Keratinocyte (primary cell): ENCODE measurements at regions not wholly inside any gene's neighbourhood (a gene's known extent, or its start where the extent isn't known, plus 50 kb on each side); places are given as distances from the start of the nearest gene placed in this dataset.

ENCODE experiments used
- DNase-seq: peaks from one replicate; pipeline ENCODE4 v3.0.0-alpha.2; 2011; ENCODE audit warnings: low read depth, missing footprints, low spot score
- FAIRE-seq: peaks from 2 replicates; lab custom pipeline; 2011; peaks lifted over from hg19 to GRCh38; lab: Jason Lieb, UNC
- H2AFZ ChIP-seq: 2 replicates; pipeline ENCODE4 v1.6.0; 2012; ENCODE audit warnings: low read length, control low read depth, inconsistent platforms; ENCODE audit not compliant: control insufficient read depth
- H3K27ac ChIP-seq: 2 replicates; pipeline ENCODE4 v1.5.1; 2011; ENCODE audit warnings: low read length; ENCODE audit not compliant: control insufficient read depth, insufficient read depth
- H3K27me3 ChIP-seq: 3 replicates; pipeline ENCODE4 v1.6.0; 2011; ENCODE audit warnings: low read length; ENCODE audit not compliant: control insufficient read depth, insufficient read depth; ENCODE audit errors: extremely low read depth
- H3K36me3 ChIP-seq, 2 experiments: 2 replicates in 1 of 2; 3 replicates in 1 of 2; pipeline ENCODE4 v1.5.1; 2011; ENCODE audit warnings: low read length in 2 of 2, mild to moderate bottlenecking in 1 of 2; ENCODE audit not compliant: control insufficient read depth in 2 of 2, insufficient read depth in 2 of 2; ENCODE audit errors: extremely low read depth in 1 of 2
- H3K4me1 ChIP-seq: 3 replicates; pipeline ENCODE4 v1.5.1; 2011; ENCODE audit warnings: low read length; ENCODE audit not compliant: control insufficient read depth, insufficient read depth; ENCODE audit errors: extremely low read depth
- H3K4me2 ChIP-seq: 3 replicates; pipeline ENCODE4 v1.6.0; 2011; ENCODE audit warnings: low read depth, low read length; ENCODE audit not compliant: control insufficient read depth, insufficient read depth; ENCODE audit errors: extremely low read depth
- H3K4me3 ChIP-seq, 3 experiments: fragments of 200-600 bp in 1 of 3; sonication (generic) in 1 of 3; 2 replicates in 2 of 3; 3 replicates in 1 of 3; pipeline ENCODE4 v1.5.1; 2011 to 2016; ENCODE audit warnings: low read length in 3 of 3, mild to moderate bottlenecking in 3 of 3, control low read depth in 2 of 3, inconsistent platforms in 1 of 3, low read depth in 1 of 3, mixed read lengths in 1 of 3, mixed run types in 1 of 3, moderate library complexity in 1 of 3; ENCODE audit not compliant: control insufficient read depth in 2 of 3, insufficient read depth in 2 of 3; ENCODE audit errors: extremely low read depth in 1 of 3
- H3K79me2 ChIP-seq: 2 replicates; pipeline ENCODE4 v1.6.0; 2012; ENCODE audit warnings: low read length; ENCODE audit not compliant: control insufficient read depth, insufficient read depth
- H3K9ac ChIP-seq: 3 replicates; pipeline ENCODE4 v1.6.0; 2011; ENCODE audit warnings: low read length; ENCODE audit not compliant: control insufficient read depth, insufficient read depth; ENCODE audit errors: extremely low read depth
- H3K9me1 ChIP-seq: 3 replicates; pipeline ENCODE4 v1.6.0; 2011; ENCODE audit warnings: low read length; ENCODE audit not compliant: control insufficient read depth, insufficient read depth; ENCODE audit errors: extremely low read depth
- H3K9me3 ChIP-seq: 2 replicates; pipeline ENCODE4 v1.5.1; 2012; ENCODE audit warnings: low read depth, low read length; ENCODE audit not compliant: control insufficient read depth
- H4K20me1 ChIP-seq: 3 replicates; pipeline ENCODE4 v1.6.0; 2011; ENCODE audit warnings: low read length; ENCODE audit not compliant: control insufficient read depth, insufficient read depth; ENCODE audit errors: extremely low read depth
- CTCF ChIP-seq, 3 experiments: IDR thresholded peaks in 1 of 3; conservative IDR thresholded peaks in 1 of 3; optimal IDR thresholded peaks in 1 of 3; 2 replicates in 2 of 3; 3 replicates in 1 of 3; pipeline versions ENCODE3 to v1.5.1; 2011; ENCODE audit warnings: low read length in 3 of 3, mild to moderate bottlenecking in 3 of 3, moderate library complexity in 2 of 3, control low read depth in 1 of 3, inconsistent platforms in 1 of 3; ENCODE audit not compliant: insufficient read depth in 2 of 3; ENCODE audit errors: extremely low read depth in 1 of 3
- EZH2 ChIP-seq: IDR thresholded peaks from one replicate; pipeline ENCODE4 v1.6.1; 2012; ENCODE audit warnings: inconsistent platforms, mild to moderate bottlenecking, low read length, moderate library complexity
- dilution Hi-C: fragments of 300-500 bp; cut with MboI; formaldehyde crosslinking; loops from one replicate; pipeline ENCODE4 v1.7.0; 2020; ENCODE audit warnings: low sequenced_read_pairs; ENCODE audit not compliant: extremely low pct_ligation_motif_present

GRCh38 chr1:79519084-79519760, 512.7 kb upstream of the ADGRL4 start:
- no peaks in the 10 kb centered on the region for H3K4me1 ChIP-seq
- no peaks in the 10 kb centered on the region for H3K79me2 ChIP-seq
- H3K9ac ChIP-seq = no peak overlapping the region
- no peak for DNase-seq
- no peaks in the 10 kb centered on the region for H3K36me3 ChIP-seq
- no peaks in the 10 kb centered on the region for H4K20me1 ChIP-seq
- no peaks in the 10 kb centered on the region for H3K9me3 ChIP-seq
- no peak for FAIRE-seq
- H3K27me3 ChIP-seq = no peaks in the 10 kb centered on the region
- H3K4me3 ChIP-seq = no peak overlapping the region
- no peak overlapping the region for H3K4me2 ChIP-seq
- TF ChIP-seq CTCF (optimal IDR thresholded peaks at IDR 0.05 in 1 of 3, IDR thresholded peaks at IDR 0.05 in 1 of 3, conservative IDR thresholded peaks at IDR 0.05 in 1 of 3; ENCODE audit: extremely low read depth in 1 of 3, insufficient read depth in 2 of 3, low read length in 3 of 3) = no peak
- no peak for TF ChIP-seq EZH2
- no peaks in the 10 kb centered on the region for H3K9me1 ChIP-seq
- dilution Hi-C loops = no loop called here
- H3K27ac ChIP-seq = no peak overlapping the region
- H2AFZ ChIP-seq = no peak overlapping the region

DNA sequence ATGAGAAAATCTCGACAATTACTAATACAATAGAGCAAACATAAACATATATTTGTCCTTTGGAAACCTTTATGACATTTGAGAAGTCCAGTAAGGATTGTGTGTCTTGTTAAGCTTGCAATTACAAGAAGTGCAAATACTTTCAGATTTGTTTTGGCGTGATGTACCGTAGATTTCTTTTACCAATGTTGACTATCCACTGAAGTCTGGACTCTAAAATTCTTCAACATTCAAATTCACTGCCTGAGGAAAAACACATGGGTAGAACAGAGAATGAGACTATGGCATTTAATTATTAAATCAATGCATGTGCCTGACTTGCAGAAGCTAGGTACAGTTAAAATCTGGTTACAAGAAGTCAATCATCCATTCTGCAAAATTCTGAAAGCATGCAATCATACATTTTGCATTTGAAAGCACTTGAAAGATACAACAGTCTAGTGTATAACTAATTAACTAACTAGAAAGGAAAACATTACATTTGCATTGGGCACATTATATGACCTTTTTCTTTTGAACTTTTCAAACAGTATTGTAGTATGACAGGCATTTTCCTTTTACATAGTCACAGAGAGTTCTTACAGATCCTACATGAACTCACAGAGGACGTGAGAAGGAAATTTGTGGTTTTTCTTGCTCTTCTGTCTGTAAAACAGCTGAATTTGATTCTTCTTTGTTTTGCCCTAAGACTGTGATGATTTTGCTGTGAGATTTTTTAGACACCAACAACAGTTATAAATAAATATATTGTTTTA, 511.1 kb upstream of the ADGRL4 start:
- no peaks in the 10 kb centered on the region for H3K79me2 ChIP-seq

More for the DNA sequence above, 511.1 kb upstream of the ADGRL4 start:
- dilution Hi-C loops = no loop called here
- Histone ChIP-seq H3K27ac (no peak overlapping the region), H3K4me3 (no peak overlapping the region), H4K20me1 (no peaks in the 10 kb centered on the region), H3K27me3 (no peaks in the 10 kb centered on the region), H3K4me2 (no peak overlapping the region), H3K9me3 (no peaks in the 10 kb centered on the region), H2AFZ (no peak overlapping the region), H3K4me1 (no peaks in the 10 kb centered on the region), H3K9ac (no peak overlapping the region), H3K36me3 (no peaks in the 10 kb centered on the region), H3K9me1 (no peaks in the 10 kb centered on the region)
- FAIRE-seq (no peak), DNase-seq (no peak)
- TF ChIP-seq CTCF (optimal IDR thresholded peaks at IDR 0.05 in 1 of 3, IDR thresholded peaks at IDR 0.05 in 1 of 3, conservative IDR thresholded peaks at IDR 0.05 in 1 of 3; ENCODE audit: extremely low read depth in 1 of 3, insufficient read depth in 2 of 3, low read length in 3 of 3) (no peak), EZH2 (no peak)
